Heart left ventricle (tissue), 16 donors: ENCODE measurements at regions not wholly inside any gene's neighbourhood (a gene's known extent, or its start where the extent isn't known, plus 50 kb on each side); places are given as distances from the start of the nearest gene placed in this dataset.
"Not testable (repeated sequence)": the region's sequence is repeated elsewhere in the genome, so short reads cannot be mapped to it uniquely, and the experiment has no call there.

ENCODE experiments used
- ATAC-seq, 4 donors: fragments of 200-7000 bp; cut with Tn5 transposase; one replicate each; pipeline ENCODE4 v1.9.1; 2020 to 2022; ENCODE audit warnings: moderate library complexity in 4 of 4, mild to moderate bottlenecking in 3 of 4, moderate number of reproducible peaks in 1 of 4
- DNase-seq, 5 donors: peaks; one replicate each; pipeline ENCODE4 v3.0.0-alpha.2; 2020
- H3K27ac ChIP-seq, 12 donors: fragments of 200-600 bp; sonication (generic) in 4 of 12; one replicate each; pipeline versions ENCODE4 v1.5.0 to v1.8.0; 2016 to 2022; ENCODE audit warnings: mild to moderate bottlenecking in 2 of 12
- H3K27me3 ChIP-seq, 9 donors: fragments of 200-600 bp; sonication (generic) in 2 of 9; one replicate each; pipeline versions ENCODE4 v1.5.1 to v1.8.0; 2016 to 2022; ENCODE audit warnings: mild to moderate bottlenecking in 3 of 9
- H3K36me3 ChIP-seq, 9 donors: fragments of 200-600 bp; sonication (generic) in 2 of 9; one replicate each; pipeline versions ENCODE4 v1.5.0 to v1.8.0; 2018 to 2022; ENCODE audit warnings: mild to moderate bottlenecking in 2 of 9
- H3K4me1 ChIP-seq, 12 donors: fragments of 200-600 bp; sonication (generic) in 4 of 12; one replicate each; pipeline versions ENCODE4 v1.5.0 to v1.8.0; 2016 to 2022; ENCODE audit warnings: mild to moderate bottlenecking in 3 of 12
- H3K4me3 ChIP-seq, 12 donors: fragments of 200-600 bp; sonication (generic) in 4 of 12; one replicate each; pipeline versions ENCODE4 v1.5.0 to v1.8.0; 2017 to 2022; ENCODE audit warnings: mild to moderate bottlenecking in 9 of 12, moderate library complexity in 4 of 12
- H3K9me3 ChIP-seq, 12 donors: fragments of 200-600 bp; sonication (generic) in 4 of 12; one replicate each; pipeline versions ENCODE4 v1.5.0 to v1.8.0; 2016 to 2022; ENCODE audit warnings: mild to moderate bottlenecking in 1 of 12
- POLR2A ChIP-seq, 2 donors: fragments of 450-650 bp; IDR thresholded peaks; one replicate each; pipeline ENCODE4 v1.6.1; 2017; ENCODE audit warnings: antibody characterized with exemption in 2 of 2, mild to moderate bottlenecking in 2 of 2, moderate library complexity in 2 of 2
- WGBS, 4 donors: extraction: QIAGEN DNeasy Blood & Tissue Kit in 2 of 4; methylation state at CpG; one replicate each; pipeline versions ENCODE4 v1.1.5 to v1.1.7; 2013 to 2018; 5-methylcytosine and 5-hydroxymethylcytosine counted together
- intact Hi-C, 10 donors: fragments of 100-400 bp; cut with DNase I; formaldehyde crosslinking; loops; one replicate each; pipeline versions ENCODE4 v1.11.1 to v1.14.2; 2022
- TF ChIP-seq, protein P1 (sequence below), 12 donors: fragments of 200-600 bp; sonication (generic) in 4 of 12; IDR thresholded peaks; one replicate each; pipeline versions ENCODE4 v1.5.0 to v1.8.0; 2018 to 2022; ENCODE audit warnings: antibody characterized with exemption in 12 of 12, mild to moderate bottlenecking in 5 of 12
- donor health status: ischemic (EF 13 %, LVEDD 7.1; RV severe dilation, severe dysfunction).
- donor health status: healthy with polysubstance abuse.
- donor health status: DM: no; HTN: yes; CAD: no.
- donor health status: DM: no; HTN: no; CAD: no.
- donor health status: ischemic (EF 25% LVEDD 6.9; RV normal size, moderate dysfunction).
- donor health status: ischemic (EF 25% LVEDD 5.7; RV mildly dilated, moderate dysfunction).
- donor health status: healthy.
- donor health status: DM: yes; HTN: yes; CAD: no.
- donor health status: ischemic (EF 35%, LVEDD 5.7; RV mildly dilated, moderate dysfunction).
- donor health status: nonischemic (EF 11% LVEDD 7.7; RV severe dilation, severe dysfunction).
- donor health status: DM: yes; HTN: yes; CAD: no.
- donor health status: PGD.
- donor health status: ischemic (EF 29% LVEDD 5.4; RV normal size, mild dysfunction).
- donor health status: nonischemic (EF 23%, LVEDD 6.1; RV moderate dilation, normal function).

DNA sequence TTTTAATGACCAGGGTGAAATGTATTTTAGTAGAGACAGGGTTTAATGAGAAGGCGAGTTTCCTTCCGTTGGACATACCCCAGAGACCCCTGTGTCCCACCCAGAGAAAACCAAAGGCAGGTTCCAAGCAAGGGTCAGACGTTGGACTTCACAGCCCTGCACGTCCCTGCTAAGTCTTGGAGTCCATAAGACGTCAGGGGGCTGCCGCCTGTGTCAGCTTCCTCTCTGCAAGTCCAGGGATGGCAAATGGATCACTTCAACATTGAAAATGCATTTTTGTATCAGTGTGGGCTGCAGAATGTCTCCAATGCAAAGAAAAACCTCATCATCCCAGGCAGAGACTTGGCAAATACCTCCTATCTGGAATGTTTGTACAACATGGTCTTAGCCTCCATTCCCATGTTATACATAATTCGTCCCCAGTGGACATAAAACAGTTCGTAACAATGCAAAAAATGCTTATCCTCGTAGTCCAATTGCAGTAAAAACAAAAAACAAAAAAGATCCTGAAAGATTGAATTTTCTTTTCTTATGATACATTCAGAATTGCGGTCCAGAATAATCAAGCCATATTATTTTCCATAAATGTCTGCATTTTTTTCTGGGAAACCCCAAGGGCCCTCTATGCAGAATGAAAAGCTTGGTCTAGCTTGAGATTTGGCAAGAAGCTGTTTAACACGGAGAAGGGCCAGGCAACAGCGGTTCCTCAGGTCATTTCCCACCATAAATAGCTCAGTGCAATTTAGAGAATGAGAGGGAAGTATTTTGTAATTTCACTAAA lies 190.9 kb downstream of the SHOX start:
- H3K4me1 ChIP-seq, result no peaks in the 10 kb centered on the region
- WGBS, 4 donors, result 69 to 76% (median 74%) methylated on average over 12 of the region's 12 CpGs
- ATAC-seq (no peak), DNase-seq (no peak)
- H3K9me3 ChIP-seq, result peaks cover 0 to 11% (median 2%) of the 10 kb centered on the region in 12 donors
- TF ChIP-seq POLR2A (IDR thresholded peaks at IDR 0.05), result no peak
- TF ChIP-seq, protein P1, sequence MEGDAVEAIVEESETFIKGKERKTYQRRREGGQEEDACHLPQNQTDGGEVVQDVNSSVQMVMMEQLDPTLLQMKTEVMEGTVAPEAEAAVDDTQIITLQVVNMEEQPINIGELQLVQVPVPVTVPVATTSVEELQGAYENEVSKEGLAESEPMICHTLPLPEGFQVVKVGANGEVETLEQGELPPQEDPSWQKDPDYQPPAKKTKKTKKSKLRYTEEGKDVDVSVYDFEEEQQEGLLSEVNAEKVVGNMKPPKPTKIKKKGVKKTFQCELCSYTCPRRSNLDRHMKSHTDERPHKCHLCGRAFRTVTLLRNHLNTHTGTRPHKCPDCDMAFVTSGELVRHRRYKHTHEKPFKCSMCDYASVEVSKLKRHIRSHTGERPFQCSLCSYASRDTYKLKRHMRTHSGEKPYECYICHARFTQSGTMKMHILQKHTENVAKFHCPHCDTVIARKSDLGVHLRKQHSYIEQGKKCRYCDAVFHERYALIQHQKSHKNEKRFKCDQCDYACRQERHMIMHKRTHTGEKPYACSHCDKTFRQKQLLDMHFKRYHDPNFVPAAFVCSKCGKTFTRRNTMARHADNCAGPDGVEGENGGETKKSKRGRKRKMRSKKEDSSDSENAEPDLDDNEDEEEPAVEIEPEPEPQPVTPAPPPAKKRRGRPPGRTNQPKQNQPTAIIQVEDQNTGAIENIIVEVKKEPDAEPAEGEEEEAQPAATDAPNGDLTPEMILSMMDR (IDR thresholded peaks at IDR 0.05), result no peak
- no peak overlapping the region for H3K4me3 ChIP-seq
- H3K27ac ChIP-seq, result no peak overlapping the region
- intact Hi-C loops, result no loop called here
- no peaks in the 10 kb centered on the region for H3K27me3 ChIP-seq
- no peaks in the 10 kb centered on the region for H3K36me3 ChIP-seq

GRCh38 chrX:819684-820083 lies 189.1 kb downstream of the SHOX start:
- Histone ChIP-seq H3K9me3 (peaks cover 0 to 19% (median 2%) of the 10 kb centered on the region in 12 donors), H3K4me3 (no peak overlapping the region), H3K27ac (no peak overlapping the region), H3K27me3 (no peaks in the 10 kb centered on the region), H3K36me3 (no peaks in the 10 kb centered on the region), H3K4me1 (no peaks in the 10 kb centered on the region)
- DNase-seq (no peak), ATAC-seq (no peak)
- intact Hi-C loops, result loop anchor here in 1 of 10 donors (5.0 kb wide), 1 partner anchor 48 kb away; no protein-coding TSS in a partner anchor
- WGBS, 4 donors, result 88 to 90% (median 89%) methylated on average over 15 of the region's 15 CpGs
- TF ChIP-seq, protein P1 (IDR thresholded peaks at IDR 0.05), result no peak
- no peak for TF ChIP-seq POLR2A (IDR thresholded peaks at IDR 0.05)

DNA sequence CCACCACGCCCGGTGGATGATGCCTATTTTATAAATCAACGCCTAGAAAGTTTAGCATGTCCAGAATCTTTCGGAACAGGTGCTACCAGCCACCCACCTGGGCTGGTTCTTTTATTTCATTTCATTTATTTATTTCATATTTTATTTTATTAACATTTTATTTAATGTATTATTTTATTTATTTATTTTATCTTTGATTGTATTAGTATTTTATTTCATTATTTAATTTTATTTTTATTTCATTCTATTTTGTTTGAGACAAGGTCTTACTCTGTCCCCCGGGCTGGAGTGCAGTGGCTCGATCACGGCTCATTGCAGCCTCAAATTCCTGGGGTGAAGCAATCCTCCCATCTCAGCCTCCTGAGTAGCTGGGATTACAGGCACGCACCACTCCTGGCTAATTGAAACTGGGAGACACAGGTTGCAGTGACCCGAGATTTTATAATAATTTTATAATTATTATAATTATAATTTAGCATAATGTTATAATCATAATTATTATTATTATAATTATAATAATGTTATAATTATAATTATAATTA lies 187.2 kb downstream of the SHOX start:
- Histone ChIP-seq H3K27ac (no peak overlapping the region), H3K27me3 (no peaks in the 10 kb centered on the region), H3K36me3 (no peaks in the 10 kb centered on the region), H3K4me1 (no peaks in the 10 kb centered on the region), H3K4me3 (no peak overlapping the region), H3K9me3 (peaks cover 0 to 18% (median under 1%) of the 10 kb centered on the region in 12 donors)
- ATAC-seq (no peak), DNase-seq (no peak)
- intact Hi-C loops, result loop anchor here in 1 of 10 donors (5.0 kb wide), 1 partner anchor 49 kb away; no protein-coding TSS in a partner anchor
- no peak for TF ChIP-seq POLR2A (IDR thresholded peaks at IDR 0.05)
- TF ChIP-seq, protein P1 (IDR thresholded peaks at IDR 0.05), result no peak
- WGBS, 4 donors, result 93 to 96% (median 95%) methylated on average over 9 of the region's 9 CpGs

DNA sequence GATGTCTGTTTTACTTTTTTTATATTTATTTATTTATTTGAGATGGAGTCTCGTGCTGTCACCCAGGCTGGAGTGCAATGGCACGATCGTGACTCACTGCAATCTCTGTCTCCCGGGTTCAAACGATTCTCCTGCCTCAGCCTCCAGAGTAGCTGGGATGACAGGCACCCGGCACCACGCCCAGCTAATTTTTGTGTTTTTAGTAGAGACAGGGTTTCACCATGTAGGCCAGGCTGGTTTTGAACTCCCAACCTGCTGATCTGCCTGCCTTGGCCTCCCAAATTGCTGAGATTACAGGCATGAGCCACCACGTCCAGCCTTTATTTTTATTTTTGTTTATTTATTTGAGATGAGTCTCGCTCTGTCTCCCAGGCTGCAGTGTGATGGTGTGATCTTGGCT lies 186.6 kb downstream of the SHOX start:
- 87 to 91% (median 89%) methylated on average over 9 of the region's 9 CpGs for WGBS, 4 donors
- intact Hi-C loops, result loop anchor here in 1 of 10 donors (5.0 kb wide), 1 partner anchor 50 kb away; no protein-coding TSS in a partner anchor
- H3K27me3 ChIP-seq, ATAC-seq, H3K4me1 ChIP-seq, H3K27ac ChIP-seq, DNase-seq, H3K4me3 ChIP-seq, H3K36me3 ChIP-seq: not testable (repeated sequence)
- H3K9me3 ChIP-seq, result peaks cover 0 to 18% (median 0%) of the 10 kb centered on the region in 12 donors
